NB4 (cell line): ENCODE measurements at regions not wholly inside any gene's neighbourhood (a gene's known extent, or its start where the extent isn't known, plus 50 kb on each side); places are given as distances from the start of the nearest gene placed in this dataset.

Source experiments
- CTCF ChIP-seq: IDR thresholded peaks from one replicate; pipeline ENCODE4 v1.5.1; 2012; ENCODE audit warnings: low read depth, low read length
- MYC ChIP-seq: IDR thresholded peaks from 2 replicates; pipeline ENCODE4 v1.6.1; 2011; ENCODE audit warnings: low read depth, low read length
- POLR2A ChIP-seq: IDR thresholded peaks from 2 replicates; pipeline ENCODE4 v1.6.1; 2011; ENCODE audit warnings: mild to moderate bottlenecking; ENCODE audit not compliant: insufficient read length; ENCODE audit errors: extremely low read depth

- no peak for TF ChIP-seq CTCF
- TF ChIP-seq POLR2A: no peak
- TF ChIP-seq MYC: no peak
Measured at GRCh38 chr9:30677221-30677620, 1707.2 kb upstream of the ACO1 start.
